Stimulated activated CD4-positive, alpha-beta T cell treated with anti-CD3 and anti-CD28 coated beads, Interleukin-2, amount 100 ng/mL, for 24 hours (primary cell): ENCODE measurements at regions not wholly inside any gene's neighbourhood (a gene's known extent, or its start where the extent isn't known, plus 50 kb on each side); places are given as distances from the start of the nearest gene placed in this dataset.
"Not testable (repeated sequence)": the region's sequence is repeated elsewhere in the genome, so short reads cannot be mapped to it uniquely, and the experiment has no call there.

Experiments used
- DNase-seq, 2 donors: peaks; one replicate each; pipeline ENCODE4 v3.0.0-alpha.2; 2020

- not testable (repeated sequence) for DNase-seq
These were observed 846.4 kb downstream of the RPIA start for GRCh38 chr2:89537862-89538261.

GRCh38 chr2:89544110-89544509 is 852.6 kb downstream of the RPIA start:
- not testable (repeated sequence) for DNase-seq

- not testable (repeated sequence) for DNase-seq
These were observed 887.7 kb downstream of the RPIA start for GRCh38 chr2:89579154-89579553.

GRCh38 chr2:89582816-89583215 is 891.3 kb downstream of the RPIA start:
- not testable (repeated sequence) for DNase-seq

- DNase-seq, result not testable (repeated sequence)
These were observed 892.6 kb downstream of the RPIA start for GRCh38 chr2:89584046-89584445.

GRCh38 chr2:89584868-89585557 is 893.5 kb downstream of the RPIA start:
- DNase-seq, result not testable (repeated sequence)

GRCh38 chr2:89585558-89585920 is 894.1 kb downstream of the RPIA start:
- peak in 1 of 2 donors; percentile 36 for DNase-seq

GRCh38 chr2:89599843-89600242 is 908.4 kb downstream of the RPIA start:
- DNase-seq, result not testable (repeated sequence)

GRCh38 chr2:89606514-89606913 is 915.0 kb downstream of the RPIA start:
- DNase-seq, result not testable (repeated sequence)

- DNase-seq, result not testable (repeated sequence)
These were observed 918.9 kb downstream of the RPIA start for GRCh38 chr2:89610207-89610926.

- DNase-seq, result not testable (repeated sequence)
These were observed 919.5 kb downstream of the RPIA start for GRCh38 chr2:89610927-89611515.

- DNase-seq, result not testable (repeated sequence)
These were observed 920.2 kb downstream of the RPIA start for GRCh38 chr2:89611710-89612109.

- DNase-seq, result not testable (repeated sequence)
These were observed 957.8 kb downstream of the RPIA start for GRCh38 chr2:89649268-89649667.

- not testable (repeated sequence) for DNase-seq
These were observed 987.8 kb downstream of the RPIA start for GRCh38 chr2:89679254-89679653.
